NT2/D1 (cell line): ENCODE measurements at regions not wholly inside any gene's neighbourhood (a gene's known extent, or its start where the extent isn't known, plus 50 kb on each side); places are given as distances from the start of the nearest gene placed in this dataset.

ENCODE experiments used
- SUZ12 ChIP-seq: IDR thresholded peaks from 2 replicates; pipeline ENCODE4 v1.6.1; 2011; ENCODE audit not compliant: insufficient read length, insufficient read depth; ENCODE audit errors: extremely low read depth
- YY1 ChIP-seq: IDR thresholded peaks from 2 replicates; pipeline ENCODE4 v1.6.1; 2011; ENCODE audit not compliant: insufficient read length, insufficient read depth
- ZNF274 ChIP-seq: IDR thresholded peaks from 2 replicates; pipeline ENCODE4 v1.6.1; 2011; ENCODE audit warnings: mild to moderate bottlenecking, low read depth, low read length

- TF ChIP-seq YY1 (no peak), SUZ12 (no peak), ZNF274 (no peak)
These were observed 247.9 kb downstream of the MSX2 start for GRCh38 chr5:174972291-174972690.
